Retinal pigment epithelial cell (primary cell): ENCODE measurements at regions not wholly inside any gene's neighbourhood (a gene's known extent, or its start where the extent isn't known, plus 50 kb on each side); places are given as distances from the start of the nearest gene placed in this dataset.

Source experiments
- DNase-seq: peaks from one replicate; pipeline ENCODE4 v3.0.0-alpha.2; 2010; ENCODE audit warnings: low read depth
- H3K4me3 ChIP-seq: 2 replicates; pipeline ENCODE4 v1.5.1; 2011; ENCODE audit warnings: mild to moderate bottlenecking, low read length, control low read depth, moderate library complexity
- TF ChIP-seq, protein P1 (sequence below): conservative IDR thresholded peaks from 2 replicates; pipeline ENCODE4 v1.5.1; 2011; ENCODE audit warnings: low read depth, low read length, control low read depth, inconsistent platforms

DNA sequence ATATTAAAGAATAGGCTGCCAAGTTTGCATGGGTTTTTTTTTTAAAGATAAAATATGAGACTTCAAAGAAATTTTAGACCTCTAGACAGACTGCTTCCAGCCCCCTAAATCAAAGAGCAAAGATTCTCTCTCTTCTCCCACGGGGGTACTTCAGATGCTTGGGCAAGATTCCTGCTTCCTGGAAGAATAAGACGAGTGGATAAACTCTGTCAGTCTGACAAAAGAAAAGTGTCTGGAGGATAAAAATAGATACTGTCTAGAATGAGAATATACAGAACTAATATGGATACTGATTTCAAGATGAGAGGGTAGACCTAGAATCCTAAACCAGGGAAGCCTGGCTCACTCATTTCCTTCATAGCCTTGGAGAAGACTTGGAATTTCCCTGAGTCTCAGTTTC lies 435.1 kb downstream of the FOXO1 start:
- no peak overlapping the region for H3K4me3 ChIP-seq
- TF ChIP-seq, protein P1, sequence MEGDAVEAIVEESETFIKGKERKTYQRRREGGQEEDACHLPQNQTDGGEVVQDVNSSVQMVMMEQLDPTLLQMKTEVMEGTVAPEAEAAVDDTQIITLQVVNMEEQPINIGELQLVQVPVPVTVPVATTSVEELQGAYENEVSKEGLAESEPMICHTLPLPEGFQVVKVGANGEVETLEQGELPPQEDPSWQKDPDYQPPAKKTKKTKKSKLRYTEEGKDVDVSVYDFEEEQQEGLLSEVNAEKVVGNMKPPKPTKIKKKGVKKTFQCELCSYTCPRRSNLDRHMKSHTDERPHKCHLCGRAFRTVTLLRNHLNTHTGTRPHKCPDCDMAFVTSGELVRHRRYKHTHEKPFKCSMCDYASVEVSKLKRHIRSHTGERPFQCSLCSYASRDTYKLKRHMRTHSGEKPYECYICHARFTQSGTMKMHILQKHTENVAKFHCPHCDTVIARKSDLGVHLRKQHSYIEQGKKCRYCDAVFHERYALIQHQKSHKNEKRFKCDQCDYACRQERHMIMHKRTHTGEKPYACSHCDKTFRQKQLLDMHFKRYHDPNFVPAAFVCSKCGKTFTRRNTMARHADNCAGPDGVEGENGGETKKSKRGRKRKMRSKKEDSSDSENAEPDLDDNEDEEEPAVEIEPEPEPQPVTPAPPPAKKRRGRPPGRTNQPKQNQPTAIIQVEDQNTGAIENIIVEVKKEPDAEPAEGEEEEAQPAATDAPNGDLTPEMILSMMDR: no peak
- no peak for DNase-seq

DNA sequence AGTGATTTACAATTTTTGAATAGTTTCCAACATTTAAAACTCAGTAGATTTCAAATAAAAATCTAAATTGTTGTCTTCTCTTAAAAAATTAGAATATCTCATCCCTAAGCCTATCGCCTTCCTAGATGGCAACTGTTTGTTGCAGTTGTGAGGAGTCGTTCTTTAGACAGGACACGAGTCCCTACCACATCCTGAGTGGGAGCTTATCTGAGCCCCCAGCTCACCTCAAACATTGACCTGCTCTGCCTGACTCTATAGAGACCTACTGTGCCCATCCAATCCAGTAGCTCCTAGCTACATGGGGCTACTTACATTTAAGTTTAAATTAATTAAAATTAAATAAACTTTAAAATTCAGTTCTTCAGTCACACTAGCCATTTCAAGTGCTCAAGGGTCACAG lies 434.7 kb downstream of the FOXO1 start:
- H3K4me3 ChIP-seq: no peak overlapping the region
- TF ChIP-seq, protein P1: no peak
- no peak for DNase-seq

DNA sequence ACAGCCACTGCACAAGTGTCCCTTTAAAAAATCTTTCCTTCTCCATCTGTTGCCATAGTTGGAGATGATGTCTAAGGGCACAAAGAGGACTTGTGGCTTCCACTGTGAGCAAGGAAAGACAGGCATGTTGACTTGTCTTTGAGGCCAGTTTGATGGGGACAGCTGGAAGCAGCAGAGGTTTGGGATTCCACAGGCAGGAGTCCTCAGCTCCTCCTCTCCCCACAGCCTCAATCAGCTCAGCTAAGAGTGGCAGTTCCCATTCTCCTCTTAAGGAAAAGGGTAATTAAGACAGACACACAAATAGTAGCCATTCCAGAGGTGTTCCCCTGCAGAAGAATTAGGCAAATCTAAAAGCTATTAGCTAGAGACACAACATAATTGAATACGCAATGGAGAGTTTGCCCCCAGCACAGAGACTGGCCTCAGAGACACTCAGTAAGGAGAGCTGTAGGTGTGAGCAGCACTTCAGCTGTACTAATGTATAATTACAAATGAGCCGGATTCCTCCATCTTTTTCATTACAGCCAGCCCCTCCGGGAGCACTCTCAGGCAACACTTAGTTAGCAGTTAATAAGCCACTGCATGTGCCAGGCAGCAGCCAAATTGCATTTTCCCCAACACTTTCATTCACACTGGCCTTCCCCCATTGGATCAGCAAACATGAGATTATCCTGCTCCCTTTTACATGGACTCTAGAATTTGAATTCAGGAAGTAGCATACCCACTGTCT lies 434.0 kb downstream of the FOXO1 start:
- DNase-seq: no peak
- TF ChIP-seq, protein P1: no peak
- H3K4me3 ChIP-seq: no peak overlapping the region

DNA sequence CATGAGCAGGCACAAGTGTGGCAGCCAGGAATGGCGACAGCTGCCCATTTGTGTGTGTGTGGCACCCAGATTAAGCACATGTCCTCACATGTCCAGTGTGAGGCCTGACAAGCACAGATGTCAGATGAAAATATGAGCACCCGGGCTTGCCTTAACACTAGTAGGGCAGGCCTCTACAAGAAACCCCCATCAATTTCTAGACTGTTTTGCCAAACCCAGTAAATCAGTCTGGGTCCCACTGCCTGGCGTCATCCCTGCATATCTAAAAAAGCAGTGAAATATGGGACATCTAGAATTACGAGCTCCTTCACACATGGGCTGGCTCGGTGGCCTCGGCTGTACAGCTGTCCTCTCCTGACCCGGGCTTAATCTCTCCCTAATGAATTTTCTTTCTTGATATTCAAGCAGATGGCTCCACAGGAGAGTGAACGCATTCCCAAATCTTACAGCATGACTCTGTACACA lies 432.7 kb downstream of the FOXO1 start:
- TF ChIP-seq, protein P1: no peak
- no peak for DNase-seq
- H3K4me3 ChIP-seq: no peak overlapping the region

DNA sequence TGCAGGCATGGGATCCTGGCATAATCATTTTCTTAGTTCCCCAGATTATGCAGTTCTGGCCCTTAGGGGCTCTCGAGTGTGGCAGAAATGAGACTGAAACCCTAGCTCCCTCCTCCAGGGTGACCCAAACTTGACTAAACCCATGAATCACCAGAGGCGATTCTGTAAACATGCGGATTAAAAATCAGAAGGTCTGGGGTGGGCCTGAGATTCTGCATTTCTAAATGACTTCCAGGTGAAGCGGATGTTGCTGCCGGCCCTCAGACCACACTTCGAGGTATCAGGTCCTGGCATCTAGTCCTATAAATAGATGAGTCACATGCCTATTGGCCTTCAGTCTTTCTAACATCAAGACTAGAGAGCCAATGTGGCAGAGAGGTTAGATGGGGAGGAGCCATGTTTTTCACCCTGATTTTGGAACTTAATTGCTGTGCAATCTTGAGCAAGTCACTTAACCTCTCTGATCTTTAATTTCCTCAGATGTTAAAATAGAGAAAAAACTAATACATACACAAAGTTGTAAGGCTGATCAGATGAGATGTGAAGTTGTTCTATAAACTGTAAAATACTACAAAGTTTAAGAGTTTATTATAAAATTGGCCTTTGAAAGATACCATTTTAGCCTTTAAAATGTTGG lies 431.2 kb downstream of the FOXO1 start:
- no peak for DNase-seq
- H3K4me3 ChIP-seq: no peak overlapping the region
- TF ChIP-seq, protein P1: no peak

DNA sequence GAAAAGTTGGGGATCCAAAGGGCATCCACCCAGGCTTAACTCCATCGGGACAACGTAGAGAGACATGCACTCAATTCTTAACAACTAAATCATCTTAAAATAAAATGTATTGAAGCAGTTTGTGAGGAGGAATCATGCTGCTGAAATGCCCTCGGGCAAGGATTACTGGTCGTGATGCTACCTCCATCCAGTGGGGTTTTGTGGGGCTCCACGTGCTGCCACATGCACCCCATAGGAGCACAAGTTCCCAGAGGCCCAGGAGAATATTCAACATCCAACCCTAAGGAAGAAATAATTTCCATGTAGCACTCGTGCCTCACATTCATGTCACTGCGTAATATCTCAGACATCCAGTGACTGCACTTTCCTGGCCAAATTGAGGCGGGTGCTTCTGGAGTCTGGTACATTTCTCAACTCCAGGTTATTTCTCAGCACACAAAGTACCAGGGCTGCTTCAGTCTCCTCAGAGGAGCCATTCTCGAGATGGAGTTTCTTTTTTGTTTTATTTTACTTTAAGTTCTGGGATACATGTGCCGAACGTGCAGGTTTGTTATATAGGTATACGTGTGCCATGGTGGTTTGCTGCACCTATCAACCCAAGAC lies 429.8 kb downstream of the FOXO1 start:
- TF ChIP-seq, protein P1: no peak
- H3K4me3 ChIP-seq: no peak overlapping the region
- DNase-seq: no peak
